GM12878 (cell line): ENCODE measurements at regions not wholly inside any gene's neighbourhood (a gene's known extent, or its start where the extent isn't known, plus 50 kb on each side); places are given as distances from the start of the nearest gene placed in this dataset.

Source experiments
- ATAC-seq: fragments of 200-7000 bp; cut with Tn5 transposase; 3 replicates; pipeline ENCODE4 v1.9.1; 2020; ENCODE audit warnings: mild to moderate bottlenecking, moderate library complexity
- BruUV-seq: library from RNA; stranded (reverse); fragments of 400-500 nt; replicated peaks from 2 replicates; lab custom pipeline; 2021; lab: Mats Ljungman, UMichigan
- CTCF ChIA-PET: fragments of 300-600 bp; sonication (Branson Sonifier 250); formaldehyde crosslinking; extraction: SDS; loops from one replicate; lab custom pipeline; 2021; ENCODE audit warnings: inconsistent platforms; lab: Yijun Ruan, JAX
- POLR2A ChIA-PET: fragments of 350-600 bp; formaldehyde crosslinking; extraction: SDS; loops from one replicate; lab custom pipeline; 2021; ENCODE audit warnings: inconsistent platforms; lab: Charles Lee
- RAD21 ChIA-PET: fragments of 300-600 bp; sonication (Branson Sonifier 250); formaldehyde crosslinking; loops from one replicate; lab custom pipeline; 2023; ENCODE audit warnings: antibody characterized with exemption; ENCODE audit not compliant: unreplicated experiment; lab: Charles Lee
- SMC1A ChIA-PET: fragments of 300-600 bp; sonication (Branson Sonifier 250); formaldehyde crosslinking; loops from one replicate; lab custom pipeline; 2023; ENCODE audit not compliant: unreplicated experiment, uncharacterized antibody; lab: Charles Lee
- DNase-seq: peaks from one replicate; pipeline ENCODE4 v3.0.0-alpha.2; 2011; ENCODE audit warnings: low read depth, low spot score
- FAIRE-seq: peaks from 3 replicates; lab custom pipeline; 2011; peaks lifted over from hg19 to GRCh38; lab: Jason Lieb, UNC
- H2AFZ ChIP-seq: 2 replicates; pipeline ENCODE4 v1.6.0; 2011; ENCODE audit warnings: low read depth, low read length, control low read depth; ENCODE audit not compliant: control insufficient read depth
- H3K27ac ChIP-seq: 2 replicates; pipeline ENCODE4 v1.5.1; 2011; ENCODE audit warnings: control low read depth; ENCODE audit not compliant: control insufficient read depth, insufficient read depth
- H3K27me3 ChIP-seq, 2 experiments: replicated peaks in 1 of 2; 2 replicates each; pipeline versions ENCODE4 v1.6.0 to v1.6.1; 2011; ENCODE audit warnings: low read length in 1 of 2; ENCODE audit not compliant: control insufficient read depth in 2 of 2, insufficient read depth in 2 of 2
- H3K36me3 ChIP-seq, 2 experiments: 2 replicates each; pipeline ENCODE4 v1.5.1; 2011; ENCODE audit warnings: low read length in 1 of 2; ENCODE audit not compliant: control insufficient read depth in 2 of 2, insufficient read depth in 2 of 2
- H3K4me1 ChIP-seq: 2 replicates; pipeline ENCODE4 v1.6.1; 2011; ENCODE audit warnings: mild to moderate bottlenecking, low read length, moderate library complexity, mixed read lengths; ENCODE audit not compliant: control insufficient read depth, insufficient read depth
- H3K4me2 ChIP-seq: 2 replicates; pipeline ENCODE4 v1.6.0; 2011; ENCODE audit warnings: control low read depth; ENCODE audit not compliant: control insufficient read depth, insufficient read depth
- H3K4me3 ChIP-seq: fragments of 200-600 bp; sonication (generic); 2 replicates; pipeline ENCODE4 v1.5.1; 2016
- H3K79me2 ChIP-seq: 2 replicates; pipeline ENCODE4 v1.6.0; 2011; ENCODE audit warnings: low read length; ENCODE audit not compliant: control insufficient read depth, insufficient read depth
- H3K9ac ChIP-seq: 2 replicates; pipeline ENCODE4 v1.8.0; 2011; ENCODE audit warnings: low read length, control low read depth, mixed read lengths; ENCODE audit not compliant: control insufficient read depth, insufficient read depth
- H3K9me3 ChIP-seq: replicated peaks from 3 replicates; pipeline ENCODE4 v1.5.1; 2011; ENCODE audit warnings: mild to moderate bottlenecking, low read length; ENCODE audit not compliant: control insufficient read depth, insufficient read depth
- H4K20me1 ChIP-seq: 2 replicates; pipeline ENCODE4 v1.6.0; 2011; ENCODE audit not compliant: control insufficient read depth, insufficient read depth
- CREM ChIP-seq: IDR thresholded peaks from 2 replicates; pipeline ENCODE4 v1.6.1; 2014; ENCODE audit warnings: antibody characterized with exemption, low read depth
- E2F4 ChIP-seq: IDR thresholded peaks from 2 replicates; pipeline ENCODE4 v1.6.1; 2012; ENCODE audit warnings: low read depth, low read length, improper control_type of control experiment
- EP300 ChIP-seq, 2 experiments: fragments of 150-350 bp in 1 of 2; IDR thresholded peaks; 2 replicates each; pipeline ENCODE4 v1.6.1; 2011 to 2012; ENCODE audit warnings: low read depth in 2 of 2, low read length in 2 of 2, borderline replicate concordance in 1 of 2, improper control_type of control experiment in 1 of 2, inconsistent platforms in 1 of 2; ENCODE audit not compliant: control insufficient read depth in 1 of 2
- FOXK2 ChIP-seq: fragments of 450-650 bp; IDR thresholded peaks from 2 replicates; pipeline ENCODE4 v1.6.1; 2017; ENCODE audit warnings: mild to moderate bottlenecking, moderate library complexity
- FOXM1 ChIP-seq: IDR thresholded peaks from 2 replicates; pipeline ENCODE4 v1.6.1; 2012; ENCODE audit warnings: low read depth, mild to moderate bottlenecking, inconsistent platforms, low read length, moderate library complexity
- IRF5 ChIP-seq: fragments of 450-650 bp; IDR thresholded peaks from 2 replicates; pipeline ENCODE4 v1.6.1; 2017; ENCODE audit warnings: borderline replicate concordance
- JUNB ChIP-seq: IDR thresholded peaks from 2 replicates; pipeline ENCODE4 v1.6.1; 2016; ENCODE audit warnings: antibody characterized with exemption, mild to moderate bottlenecking
- MAX ChIP-seq: IDR thresholded peaks from 2 replicates; pipeline ENCODE4 v1.6.1; 2012; ENCODE audit warnings: low read depth, low read length, improper control_type of control experiment
- NFIC ChIP-seq: IDR thresholded peaks from 2 replicates; pipeline ENCODE4 v1.6.1; 2012; ENCODE audit warnings: low read depth, mild to moderate bottlenecking, inconsistent platforms, low read length, moderate library complexity
- PAX5 ChIP-seq: IDR thresholded peaks from 2 replicates; pipeline ENCODE4 v1.6.1; 2011; ENCODE audit warnings: low read depth, low read length, borderline replicate concordance
- RAD51 ChIP-seq: fragments of 450-650 bp; IDR thresholded peaks from 2 replicates; pipeline ENCODE4 v1.6.1; 2016; ENCODE audit warnings: moderate library complexity, mild to moderate bottlenecking, inconsistent platforms
- RB1 ChIP-seq: fragments of 450-650 bp; formaldehyde crosslinking; IDR thresholded peaks from 2 replicates; pipeline ENCODE4 v1.6.1; 2017; ENCODE audit warnings: mild to moderate bottlenecking, borderline replicate concordance
- RUNX3 ChIP-seq: IDR thresholded peaks from 2 replicates; pipeline ENCODE4 v1.6.1; 2012; ENCODE audit warnings: low read length, inconsistent platforms
- SREBF2 ChIP-seq: IDR thresholded peaks from 2 replicates; pipeline ENCODE4 v1.6.1; 2012; ENCODE audit warnings: mild to moderate bottlenecking, low read length
- STAT1 ChIP-seq: fragments of 450-650 bp; conservative IDR thresholded peaks from 2 replicates; pipeline ENCODE4 v1.6.1; 2014; ENCODE audit warnings: antibody characterized with exemption, mild to moderate bottlenecking
- TAF1 ChIP-seq: IDR thresholded peaks from 2 replicates; pipeline ENCODE4 v1.6.1; 2011; ENCODE audit warnings: mild to moderate bottlenecking, low read depth, low read length, borderline replicate concordance
- TCF3 ChIP-seq: IDR thresholded peaks from 2 replicates; pipeline ENCODE4 v1.6.1; 2012; ENCODE audit warnings: low read depth, mild to moderate bottlenecking, low read length, borderline replicate concordance; ENCODE audit not compliant: insufficient read depth
- WGBS: methylation state at CpG from one replicate; pipeline ENCODE4 v1.1.6; 2016; ENCODE audit warnings: low lambda C conversion rate; ENCODE audit not compliant: insufficient replicate concordance, insufficient coverage; ENCODE audit errors: missing lambda C conversion rate; 5-methylcytosine and 5-hydroxymethylcytosine counted together
- in situ Hi-C: fragments of 300-500 bp; cut with MboI; formaldehyde crosslinking; loops from 9 replicates; pipeline ENCODE4 v1.14.3; 2018; ENCODE audit warnings: mixed read lengths
- intact Hi-C: fragments of 100-400 bp; cut with micrococcal nuclease; formaldehyde crosslinking; loops from one replicate; pipeline ENCODE4 v1.14.2; 2022; ENCODE audit not compliant: unreplicated experiment

- ChIA-PET SMC1A (no interaction called here), POLR2A (no interaction called here)
- Histone ChIP-seq H2AFZ (no peak overlapping the region), H3K4me2 (no peak overlapping the region), H3K4me3 (no peak overlapping the region), H3K27ac (no peak overlapping the region), H3K79me2 (no peaks in the 10 kb centered on the region), H3K36me3 (no peaks in the 10 kb centered on the region), H3K27me3 (no peaks in the 10 kb centered on the region)
- FAIRE-seq (no peak), ATAC-seq (no peak), DNase-seq (no peak)
- no TSS peak for BruUV-seq
- in situ Hi-C loops = no loop called here
- WGBS = 0% methylated on average over 3 of the region's 3 CpGs
- no peak for TF ChIP-seq STAT1
- no peak for TF ChIP-seq RB1
- no peak for TF ChIP-seq MAX
- no peak for TF ChIP-seq SREBF2
- no peak for TF ChIP-seq TCF3
- TF ChIP-seq IRF5 = no peak
- TF ChIP-seq, all 136 proteins: peak for 0
- Histone ChIP-seq H4K20me1 (no peaks in the 10 kb centered on the region), H3K9me3 (no peaks in the 10 kb centered on the region), H3K4me1 (no peaks in the 10 kb centered on the region), H3K9ac (no peak overlapping the region)
- intact Hi-C loops = no loop called here
- ChIA-PET RAD21 (no interaction called here), CTCF (no interaction called here)
Measured at GRCh38 chr6:22622813-22623212, 53.4 kb downstream of the HDGFL1 start.

- peak; percentile 88 for ATAC-seq
- intact Hi-C loops (no loop called here), in situ Hi-C loops (no loop called here)
- ChIA-PET SMC1A (interaction anchor here (1.4 kb wide), 1 partner anchor 29 kb away, joined by 4 read pairs; no protein-coding TSS in a partner anchor), CTCF (no interaction called here), POLR2A (interaction anchor here (0.9 kb wide), 1 partner anchor 9 kb away, joined by 3 read pairs; no protein-coding TSS in a partner anchor), RAD21 (no interaction called here)
- DNase-seq = peak; percentile 12
- H3K27me3 ChIP-seq = no peaks in the 10 kb centered on the region
- H3K9ac ChIP-seq = no peak overlapping the region
- H3K79me2 ChIP-seq = no peaks in the 10 kb centered on the region
- WGBS = 5% methylated on average over 2 of the region's 2 CpGs
- no peak overlapping the region for H2AFZ ChIP-seq
- no peaks in the 10 kb centered on the region for H3K9me3 ChIP-seq
- no peaks in the 10 kb centered on the region for H3K4me1 ChIP-seq
- H3K36me3 ChIP-seq = no peaks in the 10 kb centered on the region
- H4K20me1 ChIP-seq = no peaks in the 10 kb centered on the region
- peak; percentile 74 for FAIRE-seq
- no TSS peak for BruUV-seq
- H3K4me2 ChIP-seq = 0 out of 2 replicates have a peak overlapping the region, but pooled peaks have one; percentile 7
- no peak overlapping the region for H3K27ac ChIP-seq
- H3K4me3 ChIP-seq = no peak overlapping the region
- TF ChIP-seq FOXK2 (no peak), TAF1 (no peak), JUNB (peak; percentile 51; the same call in 1 of the 2 replicates), CREM (peak; percentile 54; the same call in 1 of the 2 replicates), RUNX3 (peak; percentile 76), RAD51 (no peak), FOXM1 (peak; percentile 41; the same call in 1 of the 2 replicates), E2F4 (no peak), NFIC (peak; percentile 70; the same call in 1 of the 2 replicates), PAX5 (no peak), EP300 (IDR thresholded peaks at IDR 0.05; ENCODE audit: borderline replicate concordance in 1 of 2, control insufficient read depth in 1 of 2, low read depth in 2 of 2, low read length in 2 of 2) (0 out of 4 replicates have a peak, but pooled peaks of 1 of the 2 experiments have one; percentile 23)
Measured at GRCh38 chr6:22627644-22628043, 58.3 kb downstream of the HDGFL1 start.
